OCI-LY1 (cell line): ENCODE measurements at regions not wholly inside any gene's neighbourhood (a gene's known extent, or its start where the extent isn't known, plus 50 kb on each side); places are given as distances from the start of the nearest gene placed in this dataset.

Experiments
- CTCF ChIP-seq: fragments of 200-600 bp; sonication (generic), shearing (Covaris generic); IDR thresholded peaks from 2 replicates; pipeline ENCODE4 v1.5.1; 2017; ENCODE audit warnings: mild to moderate bottlenecking, antibody characterized with exemption, low read length, moderate library complexity, mixed read lengths
- EZH2 ChIP-seq: fragments of 200-600 bp; sonication (generic), shearing (Covaris generic); IDR thresholded peaks from 2 replicates; pipeline ENCODE4 v1.8.0; 2017; ENCODE audit warnings: borderline replicate concordance, mixed run types, mild to moderate bottlenecking, antibody characterized with exemption, low read length, moderate library complexity, mixed read lengths

- TF ChIP-seq CTCF = no peak
- TF ChIP-seq EZH2 = no peak
These were observed 353.9 kb downstream of the NDFIP2 start for GRCh38 chr13:79834876-79835275.
